ENCODE measurements at regions not wholly inside any gene's neighbourhood (a gene's known extent, or its start where the extent isn't known, plus 50 kb on each side); places are given as distances from the start of the nearest gene placed in this dataset.

GRCh38 chr1:56129837-56130236, 449.5 kb downstream of the PLPP3 start:
- TF ChIP-seq POLR2A (IDR thresholded peaks at IDR 0.05; ENCODE audit: low read length) (no peak), GATA1 (IDR thresholded peaks at IDR 0.05; ENCODE audit: low read depth, low read length) (no peak)

Data from erythroblast (primary cell).